PC-9 (cell line): ENCODE measurements at regions not wholly inside any gene's neighbourhood (a gene's known extent, or its start where the extent isn't known, plus 50 kb on each side); places are given as distances from the start of the nearest gene placed in this dataset.

Source experiments
- CTCF ChIP-seq: fragments of 200-600 bp; sonication (generic); conservative IDR thresholded peaks from 2 replicates; pipeline ENCODE4 v1.6.1; 2017; ENCODE audit warnings: mixed run types, antibody characterized with exemption, mild to moderate bottlenecking, moderate library complexity
- EZH2 ChIP-seq: fragments of 200-600 bp; sonication (generic); IDR thresholded peaks from 2 replicates; pipeline ENCODE4 v1.8.0; 2017; ENCODE audit warnings: antibody characterized with exemption, low read depth

- TF ChIP-seq CTCF: no peak
- no peak for TF ChIP-seq EZH2
Measured at GRCh38 chr14:30402846-30403245, 156.1 kb upstream of the G2E3 start.
